ENCODE measurements at regions not wholly inside any gene's neighbourhood (a gene's known extent, or its start where the extent isn't known, plus 50 kb on each side); places are given as distances from the start of the nearest gene placed in this dataset.
"Not testable (repeated sequence)": the region's sequence is repeated elsewhere in the genome, so short reads cannot be mapped to it uniquely, and the experiment has no call there.

- no peak for DNase-seq
Observed at GRCh38 chr2:145587922-145588321, 1068.0 kb upstream of the ZEB2 start.

- DNase-seq: no peak
Observed at GRCh38 chr2:145584353-145584752, 1064.4 kb upstream of the ZEB2 start.

GRCh38 chr2:145573608-145574007, 1053.7 kb upstream of the ZEB2 start:
- no peak for DNase-seq

- no peak for DNase-seq
Observed at GRCh38 chr2:145572238-145572637, 1052.3 kb upstream of the ZEB2 start.

- DNase-seq: no peak
Observed at GRCh38 chr2:145569108-145569507, 1049.2 kb upstream of the ZEB2 start.

GRCh38 chr2:145563741-145564615, 1044.1 kb upstream of the ZEB2 start:
- DNase-seq: no peak

GRCh38 chr2:145561152-145561551, 1041.2 kb upstream of the ZEB2 start:
- DNase-seq: no peak

GRCh38 chr2:145558617-145559350, 1038.9 kb upstream of the ZEB2 start:
- no peak for DNase-seq

- DNase-seq: no peak
Observed at GRCh38 chr2:145555360-145555759, 1035.4 kb upstream of the ZEB2 start.

- DNase-seq: no peak
Observed at GRCh38 chr2:145551686-145552085, 1031.8 kb upstream of the ZEB2 start.

GRCh38 chr2:145548479-145548878, 1028.6 kb upstream of the ZEB2 start:
- no peak for DNase-seq

- no peak for DNase-seq
Observed at GRCh38 chr2:145547620-145548019, 1027.7 kb upstream of the ZEB2 start.

- no peak for DNase-seq
Observed at GRCh38 chr2:145546091-145546490, 1026.2 kb upstream of the ZEB2 start.

- DNase-seq: no peak
Observed at GRCh38 chr2:145543856-145544255, 1023.9 kb upstream of the ZEB2 start.

GRCh38 chr2:145543155-145543554, 1023.2 kb upstream of the ZEB2 start:
- DNase-seq: no peak

GRCh38 chr2:145541028-145541427, 1021.1 kb upstream of the ZEB2 start:
- no peak for DNase-seq

GRCh38 chr2:145538661-145539350, 1018.9 kb upstream of the ZEB2 start:
- DNase-seq: no peak

GRCh38 chr2:145530653-145531052, 1010.7 kb upstream of the ZEB2 start:
- DNase-seq: no peak

GRCh38 chr2:145524836-145525235, 1004.9 kb upstream of the ZEB2 start:
- DNase-seq: no peak

- DNase-seq: no peak
Observed at GRCh38 chr2:145524303-145524702, 1004.4 kb upstream of the ZEB2 start.

GRCh38 chr2:145519254-145519653, 999.3 kb upstream of the ZEB2 start:
- not testable (repeated sequence) for DNase-seq

GRCh38 chr2:145511946-145512345, 992.0 kb upstream of the ZEB2 start:
- DNase-seq: no peak

GRCh38 chr2:145503511-145503910, 983.6 kb upstream of the ZEB2 start:
- no peak for DNase-seq

GRCh38 chr2:145501920-145502319, 982.0 kb upstream of the ZEB2 start:
- no peak for DNase-seq

Measured in CD4-positive, alpha-beta T cell treated with Interleukin-21 for 1 hour (primary cell).